ENCODE measurements at regions not wholly inside any gene's neighbourhood (a gene's known extent, or its start where the extent isn't known, plus 50 kb on each side); places are given as distances from the start of the nearest gene placed in this dataset.

GRCh38 chr12:85363382-85364190, 83.6 kb downstream of the ALX1 start:
- Histone ChIP-seq H3K36me3 (ENCODE audit: control insufficient read depth, insufficient read depth, low read length) (no peaks in the 10 kb centered on the region), H3K9me3 (replicated peaks; ENCODE audit: control insufficient read depth, insufficient read depth, low read depth, low read length) (no peaks in the 10 kb centered on the region), H2AFZ (ENCODE audit: low read depth, low read length) (no peak overlapping the region), H3K4me2 (ENCODE audit: insufficient read depth, low read length) (no peak overlapping the region), H3K4me1 (replicated peaks in 1 of 2; ENCODE audit: control insufficient read depth in 2 of 2, insufficient read depth in 2 of 2, low read length in 2 of 2) (no peaks in the 10 kb centered on the region), H4K20me1 (replicated peaks; ENCODE audit: control insufficient read depth, insufficient read depth, low read length) (no peaks in the 10 kb centered on the region), H3K79me2 (ENCODE audit: control insufficient read depth, insufficient read depth, low read length) (no peaks in the 10 kb centered on the region), H3K27ac (ENCODE audit: extremely low read depth, low read depth, low read length) (no peak overlapping the region), H3K27me3 (ENCODE audit: control insufficient read depth in 2 of 2, insufficient read depth in 2 of 2, low read length in 2 of 2) (no peaks in the 10 kb centered on the region), H3K9me1 (ENCODE audit: control insufficient read depth, insufficient read depth, low read length) (no peaks in the 10 kb centered on the region), H3K9ac (ENCODE audit: insufficient read depth in 1 of 2, low read depth in 2 of 2, low read length in 2 of 2) (no peak overlapping the region), H3K4me3 (no peak overlapping the region)
- DNase-seq (ENCODE audit: extremely low read depth in 1 of 4, low spot score in 3 of 4) (no peak), FAIRE-seq (no peak), ATAC-seq (no peak)
- intact Hi-C loops (cut with micrococcal nuclease) (no loop called here), in situ Hi-C loops (cut with MboI) (no loop called here)
- TF ChIP-seq ZNF668 (CRISPR knock-in tag; IDR thresholded peaks at IDR 0.05) (no peak), MTF1 (CRISPR knock-in tag; IDR thresholded peaks at IDR 0.05; ENCODE audit: borderline replicate concordance) (no peak), SMC3 (conservative IDR thresholded peaks at IDR 0.05; ENCODE audit: insufficient read depth, low read depth, low read length) (no peak), CREM (IDR thresholded peaks at IDR 0.05; ENCODE audit: low read depth) (no peak), EZH2 (IDR thresholded peaks at IDR 0.05; ENCODE audit: borderline replicate concordance, low read depth, low read length) (no peak), BRD9 (IDR thresholded peaks at IDR 0.05; ENCODE audit: low read depth, partially characterized antibody) (no peak), ZBTB7A (IDR thresholded peaks at IDR 0.05; ENCODE audit: borderline replicate concordance, control insufficient read depth, low read depth, low read length) (no peak), ZC3H4 (CRISPR knock-in tag; IDR thresholded peaks at IDR 0.05; ENCODE audit: borderline replicate concordance) (no peak), SMARCA4 (IDR thresholded peaks at IDR 0.05) (no peak), HDAC8 (tag; IDR thresholded peaks at IDR 0.05) (no peak), RHOXF2B (CRISPR knock-in tag; conservative IDR thresholded peaks at IDR 0.05) (no peak), ZNF324 (CRISPR knock-in tag; IDR thresholded peaks at IDR 0.05) (no peak)
- POLR2A ChIA-PET, result no interaction called here
- BruUV-seq (replicated peaks), result no TSS peak
- WGBS (ENCODE audit: insufficient coverage, low coverage, missing lambda C conversion rate), result 0% methylated on average over 5 of the region's 5 CpGs
- CTCF ChIA-PET (ENCODE audit: low intra/inter-chr PET ratio), result no interaction called here

Measured in K562 (cell line).